ENCODE measurements at regions not wholly inside any gene's neighbourhood (a gene's known extent, or its start where the extent isn't known, plus 50 kb on each side); places are given as distances from the start of the nearest gene placed in this dataset.

- ChIA-PET POLR2A (no interaction called here), CTCF (no interaction called here)
- 100% methylated on average over 1 of the region's 2 CpGs for WGBS (ENCODE audit: insufficient coverage)
- Histone ChIP-seq H3K79me2 (ENCODE audit: control insufficient read depth, insufficient read depth, low read length) (no peaks in the 10 kb centered on the region), H3K27me3 (replicated peaks in 1 of 4; ENCODE audit: control extremely low read depth in 1 of 4, control insufficient read depth in 3 of 4, insufficient read depth in 4 of 4, low read length in 3 of 4) (no peaks in the 10 kb centered on the region), H3K4me1 (ENCODE audit: control insufficient read depth in 2 of 2, insufficient read depth in 2 of 2, low read length in 2 of 2) (no peaks in the 10 kb centered on the region), H3K9ac (ENCODE audit: low read length) (no peak overlapping the region), H3K36me3 (replicated peaks in 1 of 2; ENCODE audit: control extremely low read depth in 1 of 2, control insufficient read depth in 1 of 2, extremely low read depth in 1 of 2, insufficient read depth in 2 of 2, low read length in 1 of 2) (no peaks in the 10 kb centered on the region), H2AFZ (ENCODE audit: insufficient read depth, low read depth, low read length, poor library complexity, severe bottlenecking) (no peak overlapping the region), H3K4me3 (ENCODE audit: control extremely low read depth in 1 of 5, extremely low read depth in 1 of 5, insufficient read depth in 1 of 5, low read depth in 2 of 5, low read length in 4 of 5) (no peak overlapping the region), H3K27ac (ENCODE audit: low read length in 2 of 2) (no peak overlapping the region), H4K20me1 (ENCODE audit: control insufficient read depth, insufficient read depth, low read length, poor library complexity, severe bottlenecking) (no peaks in the 10 kb centered on the region), H3K4me2 (replicated peaks; ENCODE audit: low read depth, low read length, poor library complexity, severe bottlenecking) (no peak overlapping the region), H3K9me3 (ENCODE audit: control extremely low read depth in 1 of 3, control insufficient read depth in 2 of 3, insufficient read depth in 1 of 3, low read length in 2 of 3) (peaks cover 0 to 5% (median 0%) of the 10 kb centered on the region in 3 donors)
- no peaks in the 10 kb centered on the region for H3K9me3 Mint-ChIP-seq (ENCODE audit: insufficient read depth)
- intact Hi-C loops (cut with micrococcal nuclease), result no loop called here
- no peak for DNase-seq
- TF ChIP-seq CTCF (IDR thresholded peaks at IDR 0.05), result no peak
- no peak for TF ChIP-seq EZH2 (IDR thresholded peaks at IDR 0.05; ENCODE audit: borderline replicate concordance, insufficient read depth, low read depth, low read length, poor library complexity, severe bottlenecking)
- H3K4me3 Mint-ChIP-seq, result no peak overlapping the region
- no peak overlapping the region for H3K27ac Mint-ChIP-seq
- no peak for ATAC-seq (ENCODE audit: low read depth)
- H3K27me3 Mint-ChIP-seq, result no peaks in the 10 kb centered on the region
- no peaks in the 10 kb centered on the region for H3K4me1 Mint-ChIP-seq
Observed at GRCh38 chr14:28141662-28142061, 624.9 kb upstream of the FOXG1 start.

- intact Hi-C loops (cut with micrococcal nuclease), result no loop called here
- Mint-ChIP-seq H3K27ac (no peak overlapping the region), H3K4me3 (no peak overlapping the region), H3K9me3 (ENCODE audit: insufficient read depth) (no peaks in the 10 kb centered on the region), H3K4me1 (no peaks in the 10 kb centered on the region), H3K27me3 (no peaks in the 10 kb centered on the region)
- DNase-seq (no peak), ATAC-seq (ENCODE audit: low read depth) (no peak)
- Histone ChIP-seq H3K4me2 (replicated peaks; ENCODE audit: low read depth, low read length, poor library complexity, severe bottlenecking) (no peak overlapping the region), H3K36me3 (replicated peaks in 1 of 2; ENCODE audit: control extremely low read depth in 1 of 2, control insufficient read depth in 1 of 2, extremely low read depth in 1 of 2, insufficient read depth in 2 of 2, low read length in 1 of 2) (no peaks in the 10 kb centered on the region), H3K27ac (ENCODE audit: low read length in 2 of 2) (no peak overlapping the region), H3K27me3 (replicated peaks in 1 of 4; ENCODE audit: control extremely low read depth in 1 of 4, control insufficient read depth in 3 of 4, insufficient read depth in 4 of 4, low read length in 3 of 4) (no peaks in the 10 kb centered on the region), H3K4me1 (ENCODE audit: control insufficient read depth in 2 of 2, insufficient read depth in 2 of 2, low read length in 2 of 2) (no peaks in the 10 kb centered on the region), H3K4me3 (ENCODE audit: control extremely low read depth in 1 of 5, extremely low read depth in 1 of 5, insufficient read depth in 1 of 5, low read depth in 2 of 5, low read length in 4 of 5) (no peak overlapping the region), H3K9ac (ENCODE audit: low read length) (no peak overlapping the region), H3K9me3 (ENCODE audit: control extremely low read depth in 1 of 3, control insufficient read depth in 2 of 3, insufficient read depth in 1 of 3, low read length in 2 of 3) (peaks cover 0 to 5% (median 0%) of the 10 kb centered on the region in 3 donors), H3K79me2 (ENCODE audit: control insufficient read depth, insufficient read depth, low read length) (no peaks in the 10 kb centered on the region), H2AFZ (ENCODE audit: insufficient read depth, low read depth, low read length, poor library complexity, severe bottlenecking) (no peak overlapping the region), H4K20me1 (ENCODE audit: control insufficient read depth, insufficient read depth, low read length, poor library complexity, severe bottlenecking) (no peaks in the 10 kb centered on the region)
- TF ChIP-seq EZH2 (IDR thresholded peaks at IDR 0.05; ENCODE audit: borderline replicate concordance, insufficient read depth, low read depth, low read length, poor library complexity, severe bottlenecking) (no peak), CTCF (IDR thresholded peaks at IDR 0.05) (no peak)
- ChIA-PET CTCF (no interaction called here), POLR2A (no interaction called here)
- WGBS (ENCODE audit: insufficient coverage), result no CpG with 5 or more reads among the region's 3 CpGs
Observed at GRCh38 chr14:28142400-28143015, 624.1 kb upstream of the FOXG1 start.
